Heart right ventricle (tissue), 16 donors: ENCODE measurements at regions not wholly inside any gene's neighbourhood (a gene's known extent, or its start where the extent isn't known, plus 50 kb on each side); places are given as distances from the start of the nearest gene placed in this dataset.

Experiments used
- ATAC-seq, 8 donors: fragments of 200-7000 bp; cut with Tn5 transposase; one replicate each; pipeline ENCODE4 v1.9.1; 2020; ENCODE audit warnings: mild to moderate bottlenecking in 8 of 8, moderate library complexity in 8 of 8, moderate number of reproducible peaks in 1 of 8
- DNase-seq, 2 donors: peaks; one replicate each; pipeline ENCODE4 v3.0.0-alpha.2; 2020
- H3K27ac ChIP-seq, 10 donors: fragments of 200-600 bp; sonication (generic) in 2 of 10; one replicate each; pipeline versions ENCODE4 v1.5.0 to v1.8.0; 2020 to 2022; ENCODE audit warnings: mild to moderate bottlenecking in 3 of 10
- H3K27me3 ChIP-seq, 7 donors: fragments of 200-600 bp; one replicate each; pipeline ENCODE4 v1.8.0; 2021 to 2022; ENCODE audit warnings: mild to moderate bottlenecking in 2 of 7
- H3K36me3 ChIP-seq, 9 donors: fragments of 200-600 bp; sonication (generic) in 1 of 9; one replicate each; pipeline versions ENCODE4 v1.5.0 to v1.8.0; 2020 to 2022; ENCODE audit warnings: mild to moderate bottlenecking in 2 of 9
- H3K4me1 ChIP-seq, 9 donors: fragments of 200-600 bp; sonication (generic) in 1 of 9; one replicate each; pipeline versions ENCODE4 v1.5.0 to v1.8.0; 2020 to 2022; ENCODE audit warnings: mild to moderate bottlenecking in 4 of 9
- H3K4me3 ChIP-seq, 10 donors: fragments of 200-600 bp; sonication (generic) in 2 of 10; one replicate each; pipeline versions ENCODE4 v1.5.0 to v1.8.0; 2020 to 2022; ENCODE audit warnings: mild to moderate bottlenecking in 7 of 10, moderate library complexity in 2 of 10
- H3K9me3 ChIP-seq, 11 donors: fragments of 200-600 bp in 10 of 11; sonication (generic) in 2 of 11; one replicate each; pipeline versions ENCODE4 v1.5.0 to v1.8.0; 2013 to 2022; ENCODE audit warnings: mild to moderate bottlenecking in 2 of 11, control low read depth in 1 of 11, moderate library complexity in 1 of 11
- WGBS, 2 donors: extraction: QIAGEN DNeasy Blood & Tissue Kit; methylation state at CpG; one replicate each; pipeline ENCODE4 v1.1.7; 2013; ENCODE audit warnings: inconsistent platforms in 1 of 2; 5-methylcytosine and 5-hydroxymethylcytosine counted together
- intact Hi-C, 10 donors: fragments of 100-400 bp; cut with DNase I; formaldehyde crosslinking; loops; one replicate each; pipeline versions ENCODE4 v1.11.1 to v1.14.2; 2022
- TF ChIP-seq, protein P1 (sequence below), 9 donors: fragments of 200-600 bp; sonication (generic) in 2 of 9; IDR thresholded peaks; one replicate each; pipeline versions ENCODE4 v1.5.0 to v1.8.0; 2021 to 2022; ENCODE audit warnings: antibody characterized with exemption in 9 of 9, mild to moderate bottlenecking in 5 of 9, moderate library complexity in 1 of 9
- donor health status: Arrhythmogenic right ventricular cardiomyopathy.
- donor health status: ischemic (EF 13 %, LVEDD 7.1; RV severe dilation, severe dysfunction).
- donor health status: healthy with polysubstance abuse.
- donor health status: DM: no; HTN: yes; CAD: no.
- donor health status: DM: no; HTN: no; CAD: no.
- donor health status: ischemic (EF 25% LVEDD 6.9; RV normal size, moderate dysfunction).
- donor health status: ischemic (EF 25% LVEDD 5.7; RV mildly dilated, moderate dysfunction).
- donor health status: healthy.
- donor health status: DM: yes; HTN: yes; CAD: no.
- donor health status: Ischemic cardiomyopathy.
- donor health status: ischemic (EF 35%, LVEDD 5.7; RV mildly dilated, moderate dysfunction).
- donor health status: nonischemic (EF 11% LVEDD 7.7; RV severe dilation, severe dysfunction).
- donor health status: DM: yes; HTN: yes; CAD: no.
- donor health status: PGD.
- donor health status: ischemic (EF 29% LVEDD 5.4; RV normal size, mild dysfunction).
- donor health status: nonischemic (EF 23%, LVEDD 6.1; RV moderate dilation, normal function).

DNA sequence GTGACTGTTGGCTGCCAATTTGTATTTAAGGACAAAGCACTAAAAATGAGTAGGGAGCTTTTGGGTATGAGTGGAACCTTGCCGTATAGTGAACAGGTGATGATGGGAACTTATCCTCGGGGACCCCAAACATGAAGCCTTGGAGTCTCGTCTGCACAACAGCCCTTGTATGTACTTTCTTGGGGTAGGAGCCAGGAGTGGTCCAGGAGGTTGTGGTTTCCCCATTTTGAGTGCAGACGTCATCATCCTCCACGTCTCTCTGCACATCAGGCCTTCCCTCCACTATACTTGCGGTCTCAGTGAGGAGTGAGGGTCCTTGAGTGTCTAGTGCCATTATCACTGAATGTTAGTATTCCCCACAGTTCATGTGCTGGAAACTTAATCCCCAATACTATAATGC lies 101.5 kb upstream of the HS6ST1 start:
- Histone ChIP-seq H3K27me3 (no peaks in the 10 kb centered on the region), H3K27ac (no peak overlapping the region), H3K4me3 (no peak overlapping the region), H3K4me1 (no peaks in the 10 kb centered on the region), H3K36me3 (no peaks in the 10 kb centered on the region), H3K9me3 (peaks cover 0 to 18% (median 0%) of the 10 kb centered on the region in 11 donors)
- whole genome bisulfite sequencing, 2 donors: 88 to 91% methylated on average over 6 of the region's 6 CpGs
- ATAC-seq: no peak
- TF ChIP-seq, protein P1, sequence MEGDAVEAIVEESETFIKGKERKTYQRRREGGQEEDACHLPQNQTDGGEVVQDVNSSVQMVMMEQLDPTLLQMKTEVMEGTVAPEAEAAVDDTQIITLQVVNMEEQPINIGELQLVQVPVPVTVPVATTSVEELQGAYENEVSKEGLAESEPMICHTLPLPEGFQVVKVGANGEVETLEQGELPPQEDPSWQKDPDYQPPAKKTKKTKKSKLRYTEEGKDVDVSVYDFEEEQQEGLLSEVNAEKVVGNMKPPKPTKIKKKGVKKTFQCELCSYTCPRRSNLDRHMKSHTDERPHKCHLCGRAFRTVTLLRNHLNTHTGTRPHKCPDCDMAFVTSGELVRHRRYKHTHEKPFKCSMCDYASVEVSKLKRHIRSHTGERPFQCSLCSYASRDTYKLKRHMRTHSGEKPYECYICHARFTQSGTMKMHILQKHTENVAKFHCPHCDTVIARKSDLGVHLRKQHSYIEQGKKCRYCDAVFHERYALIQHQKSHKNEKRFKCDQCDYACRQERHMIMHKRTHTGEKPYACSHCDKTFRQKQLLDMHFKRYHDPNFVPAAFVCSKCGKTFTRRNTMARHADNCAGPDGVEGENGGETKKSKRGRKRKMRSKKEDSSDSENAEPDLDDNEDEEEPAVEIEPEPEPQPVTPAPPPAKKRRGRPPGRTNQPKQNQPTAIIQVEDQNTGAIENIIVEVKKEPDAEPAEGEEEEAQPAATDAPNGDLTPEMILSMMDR (IDR thresholded peaks at IDR 0.05): no peak
- intact Hi-C loops: no loop called here
- no peak for DNase-seq

DNA sequence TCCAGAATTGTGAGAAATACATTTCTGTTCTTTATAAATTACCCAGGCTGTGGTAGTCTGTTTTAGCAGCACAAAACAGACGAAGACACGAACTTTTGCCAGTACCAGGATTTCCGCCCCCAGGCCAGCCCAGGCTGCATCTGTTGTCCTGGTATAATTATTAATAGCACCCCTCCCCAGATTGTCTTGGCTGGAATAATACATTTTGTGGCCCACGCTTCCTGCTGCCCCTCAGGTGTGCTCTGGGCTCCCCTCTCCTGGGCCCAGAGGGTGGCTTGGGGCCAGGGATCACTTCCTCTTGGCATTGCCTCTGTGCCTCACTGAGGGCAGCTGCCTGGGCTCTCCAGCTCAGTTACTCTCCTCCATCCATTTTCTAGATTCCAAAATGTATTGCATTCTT lies 102.1 kb upstream of the HS6ST1 start:
- TF ChIP-seq, protein P1 (IDR thresholded peaks at IDR 0.05): no peak
- ATAC-seq: no peak
- H3K36me3 ChIP-seq: no peaks in the 10 kb centered on the region
- H3K4me1 ChIP-seq: no peaks in the 10 kb centered on the region
- intact Hi-C loops: no loop called here
- H3K9me3 ChIP-seq: peaks cover 0 to 15% (median 0%) of the 10 kb centered on the region in 11 donors
- H3K27ac ChIP-seq: no peak overlapping the region
- H3K4me3 ChIP-seq: no peak overlapping the region
- 79 to 85% methylated on average over 4 of the region's 4 CpGs for WGBS, 2 donors
- no peak for DNase-seq
- H3K27me3 ChIP-seq: no peaks in the 10 kb centered on the region

DNA sequence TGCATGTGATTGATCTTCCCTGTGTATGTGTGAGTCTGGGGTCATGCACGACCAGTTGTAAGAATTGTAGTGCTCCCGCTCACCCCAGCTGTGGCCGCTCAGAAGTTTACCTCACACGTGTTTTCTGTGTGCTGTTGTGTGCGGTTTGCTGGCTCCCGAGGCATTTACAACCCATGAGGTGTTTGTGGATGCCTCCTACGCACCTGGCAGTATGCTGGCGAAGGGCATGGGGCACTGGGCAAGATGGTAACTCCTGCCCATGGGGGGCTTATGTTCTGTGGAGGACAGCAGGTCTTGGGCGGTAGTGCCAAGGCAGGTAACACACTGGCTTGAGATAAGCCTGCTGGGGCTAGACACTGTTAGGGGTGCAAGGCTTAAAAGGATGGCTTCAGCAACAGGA lies 102.6 kb upstream of the HS6ST1 start:
- no peak overlapping the region for H3K4me3 ChIP-seq
- no peak for DNase-seq
- H3K27ac ChIP-seq: no peak overlapping the region
- no peaks in the 10 kb centered on the region for H3K27me3 ChIP-seq
- WGBS, 2 donors: 95 to 97% methylated on average over 9 of the region's 9 CpGs
- TF ChIP-seq, protein P1 (IDR thresholded peaks at IDR 0.05): no peak
- intact Hi-C loops: no loop called here
- no peak for ATAC-seq
- H3K4me1 ChIP-seq: no peaks in the 10 kb centered on the region
- peaks cover 0 to 13% (median 0%) of the 10 kb centered on the region in 11 donors for H3K9me3 ChIP-seq
- H3K36me3 ChIP-seq: no peaks in the 10 kb centered on the region

DNA sequence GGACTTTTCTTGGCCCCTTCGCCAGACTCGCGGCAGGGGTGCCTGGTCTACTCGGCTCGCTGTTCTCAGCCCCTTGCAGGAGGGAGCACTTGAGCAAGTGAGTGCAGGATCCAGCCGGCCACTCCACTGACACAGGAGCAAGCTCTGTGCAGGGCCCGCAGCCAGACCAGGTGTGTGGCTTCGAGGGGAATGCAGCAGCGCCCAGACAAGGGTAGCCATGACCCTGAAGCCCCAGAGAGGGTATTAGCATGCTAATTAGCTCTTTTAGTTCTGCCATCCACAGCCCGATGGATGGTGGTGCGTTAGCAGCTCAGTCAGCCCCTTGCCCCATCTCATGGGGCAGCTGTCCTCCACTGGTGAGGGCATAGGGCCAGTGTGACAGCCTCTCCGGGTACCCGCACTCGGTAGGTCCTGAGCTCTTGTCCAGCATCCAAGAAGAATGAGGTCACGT lies 103.2 kb upstream of the HS6ST1 start:
- Histone ChIP-seq H3K9me3 (peaks cover 0 to 13% (median 0%) of the 10 kb centered on the region in 11 donors), H3K4me3 (no peak overlapping the region), H3K4me1 (no peaks in the 10 kb centered on the region), H3K36me3 (no peaks in the 10 kb centered on the region), H3K27me3 (no peaks in the 10 kb centered on the region), H3K27ac (no peak overlapping the region)
- intact Hi-C loops: no loop called here
- ATAC-seq (no peak), DNase-seq (no peak)
- 91 to 93% methylated on average over 15 of the region's 15 CpGs for WGBS, 2 donors
- TF ChIP-seq, protein P1 (IDR thresholded peaks at IDR 0.05): no peak
